Neuronal stem cell (in vitro differentiated cells): ENCODE measurements at regions not wholly inside any gene's neighbourhood (a gene's known extent, or its start where the extent isn't known, plus 50 kb on each side); places are given as distances from the start of the nearest gene placed in this dataset.

Experiments
- DNase-seq: peaks from one replicate; pipeline ENCODE4 v3.0.0-alpha.2; 2013; ENCODE audit warnings: low spot score
- H2AFZ ChIP-seq: one replicate; pipeline ENCODE4 v1.6.1; 2013; ENCODE audit warnings: mild to moderate bottlenecking, low read length, inconsistent platforms
- H2AK5ac ChIP-seq: 2 replicates; pipeline ENCODE4 v1.6.1; 2013; ENCODE audit warnings: low read depth, mild to moderate bottlenecking, inconsistent platforms, low read length, moderate library complexity, mixed read lengths
- H2BK120ac ChIP-seq: 2 replicates; pipeline ENCODE4 v1.6.1; 2013; ENCODE audit warnings: low read depth, mild to moderate bottlenecking, inconsistent platforms, low read length, moderate library complexity, mixed read lengths
- H2BK12ac ChIP-seq: one replicate; pipeline ENCODE4 v1.6.1; 2013; ENCODE audit warnings: low read length, inconsistent platforms
- H2BK15ac ChIP-seq: 2 replicates; pipeline ENCODE4 v1.6.1; 2013; ENCODE audit warnings: mild to moderate bottlenecking, low read length, inconsistent platforms, mixed read lengths
- H2BK5ac ChIP-seq: one replicate; pipeline ENCODE4 v1.6.1; 2013; ENCODE audit warnings: inconsistent platforms, mild to moderate bottlenecking, low read length, moderate library complexity
- H3K14ac ChIP-seq: one replicate; pipeline ENCODE4 v1.6.1; 2013; ENCODE audit warnings: low read length, inconsistent platforms
- H3K18ac ChIP-seq: 2 replicates; pipeline ENCODE4 v1.6.1; 2013; ENCODE audit warnings: low read length, inconsistent platforms
- H3K23ac ChIP-seq: 2 replicates; pipeline ENCODE4 v1.6.1; 2013; ENCODE audit warnings: low read depth, mild to moderate bottlenecking, mixed read lengths, low read length, inconsistent platforms; ENCODE audit not compliant: poor library complexity
- H3K27ac ChIP-seq: replicated peaks from 3 replicates; pipeline ENCODE4 v1.5.1; 2013; ENCODE audit warnings: low read length, inconsistent platforms
- H3K27me3 ChIP-seq, 3 experiments: 2 replicates each; pipeline ENCODE4 v1.6.1; 2013; ENCODE audit warnings: low read length in 3 of 3, mild to moderate bottlenecking in 2 of 3, inconsistent platforms in 1 of 3, low read depth in 1 of 3, mixed read lengths in 1 of 3, moderate library complexity in 1 of 3; ENCODE audit not compliant: control insufficient read depth in 3 of 3, insufficient read depth in 3 of 3
- H3K36me3 ChIP-seq, 2 donors: replicated peaks in 1 of 2; 2 replicates each; pipeline ENCODE4 v1.6.1; 2013; ENCODE audit warnings: low read length in 2 of 2; ENCODE audit not compliant: control insufficient read depth in 2 of 2, insufficient read depth in 2 of 2
- H3K4ac ChIP-seq: 2 replicates; pipeline ENCODE4 v1.6.1; 2013; ENCODE audit warnings: inconsistent platforms, mild to moderate bottlenecking, low read length, moderate library complexity
- H3K4me1 ChIP-seq, 2 donors: 1 replicate in 1 of 2; 2 replicates in 1 of 2; pipeline ENCODE4 v1.6.1; 2013; ENCODE audit warnings: low read length in 2 of 2, low read depth in 1 of 2; ENCODE audit not compliant: control insufficient read depth in 2 of 2, insufficient read depth in 1 of 2
- H3K4me2 ChIP-seq: one replicate; pipeline ENCODE4 v1.6.1; 2013; ENCODE audit warnings: mild to moderate bottlenecking, low read length, inconsistent platforms; ENCODE audit not compliant: insufficient read depth, poor library complexity, severe bottlenecking
- H3K4me3 ChIP-seq, 2 donors: 2 replicates each; pipeline ENCODE4 v1.5.1; 2013; ENCODE audit warnings: low read length in 2 of 2, mild to moderate bottlenecking in 2 of 2, inconsistent platforms in 1 of 2, moderate library complexity in 1 of 2
- H3K79me1 ChIP-seq: one replicate; pipeline ENCODE4 v1.6.1; 2013; ENCODE audit warnings: low read depth, mild to moderate bottlenecking, inconsistent platforms, low read length, moderate library complexity
- H3K9ac ChIP-seq: one replicate; pipeline ENCODE4 v1.6.1; 2013; ENCODE audit warnings: mild to moderate bottlenecking, low read depth, low read length, inconsistent platforms; ENCODE audit not compliant: poor library complexity
- H3K9me3 ChIP-seq, 2 donors: replicated peaks in 1 of 2; 2 replicates each; pipeline versions ENCODE3 to v1.6.1; 2013; ENCODE audit warnings: low read length in 2 of 2, mild to moderate bottlenecking in 2 of 2, inconsistent platforms in 1 of 2, low read depth in 1 of 2, mixed read lengths in 1 of 2, moderate library complexity in 1 of 2; ENCODE audit not compliant: control insufficient read depth in 2 of 2, insufficient read depth in 1 of 2
- H4K8ac ChIP-seq: one replicate; pipeline ENCODE4 v1.6.1; 2013; ENCODE audit warnings: low read depth, mild to moderate bottlenecking, inconsistent platforms, low read length, moderate library complexity
- H4K91ac ChIP-seq: one replicate; pipeline ENCODE4 v1.6.1; 2013; ENCODE audit warnings: low read length, low read depth, mild to moderate bottlenecking, inconsistent platforms; ENCODE audit not compliant: poor library complexity
- WGBS, 2 donors: extraction: QIAGEN DNeasy Blood & Tissue Kit; methylation state at CpG; one replicate each; pipeline ENCODE4 v1.1.7; 2013; ENCODE audit warnings: missing lambda C conversion rate in 2 of 2, mixed read lengths in 1 of 2; ENCODE audit not compliant: insufficient read length in 2 of 2, insufficient replicate concordance in 1 of 2; ENCODE audit errors: extremely low coverage in 2 of 2; 5-methylcytosine and 5-hydroxymethylcytosine counted together

- Histone ChIP-seq H3K4ac (no peak overlapping the region), H3K4me3 (no peak overlapping the region), H3K27ac (no peak overlapping the region), H3K14ac (no peak overlapping the region), H2BK15ac (no peak overlapping the region), H4K8ac (no peak overlapping the region), H2BK120ac (no peak overlapping the region), H3K9me3 (no peaks in the 10 kb centered on the region), H4K91ac (no peak overlapping the region), H3K9ac (no peak overlapping the region), H3K79me1 (no peaks in the 10 kb centered on the region), H3K36me3 (no peaks in the 10 kb centered on the region), H2BK12ac (no peak overlapping the region), H3K23ac (no peak overlapping the region), H2AK5ac (no peak overlapping the region), H3K4me1 (peaks cover 0 to 10% of the 10 kb centered on the region in 2 donors), H3K27me3 (no peaks in the 10 kb centered on the region), H2BK5ac (no peak overlapping the region), H3K18ac (no peak overlapping the region), H3K4me2 (no peak overlapping the region), H2AFZ (no peak overlapping the region)
- no peak for DNase-seq
- WGBS, 2 donors = no CpG with 5 or more reads among the region's 3 CpGs
Observed at GRCh38 chr7:92913849-92914248, 77.5 kb upstream of the CDK6 start.

GRCh38 chr7:92910976-92911375 is 74.6 kb upstream of the CDK6 start:
- no peaks in the 10 kb centered on the region for H3K27me3 ChIP-seq
- H3K27ac ChIP-seq = no peak overlapping the region

GRCh38 chr7:92909686-92910475 is 73.5 kb upstream of the CDK6 start:
- Histone ChIP-seq H2BK15ac (no peak overlapping the region), H3K4ac (no peak overlapping the region), H2AK5ac (no peak overlapping the region), H3K27ac (no peak overlapping the region), H3K79me1 (no peaks in the 10 kb centered on the region), H3K23ac (no peak overlapping the region), H3K18ac (no peak overlapping the region), H3K27me3 (no peaks in the 10 kb centered on the region), H3K4me2 (no peak overlapping the region), H3K14ac (no peak overlapping the region), H3K36me3 (no peaks in the 10 kb centered on the region), H2BK5ac (no peak overlapping the region), H3K4me1 (no peaks in the 10 kb centered on the region), H4K8ac (no peak overlapping the region), H2BK12ac (no peak overlapping the region), H3K9ac (no peak overlapping the region), H4K91ac (no peak overlapping the region), H2AFZ (peak overlapping the region; percentile 42), H3K9me3 (no peaks in the 10 kb centered on the region), H2BK120ac (no peak overlapping the region), H3K4me3 (no peak overlapping the region)
- no peak for DNase-seq
- no CpG with 5 or more reads among the region's 2 CpGs for WGBS, 2 donors

More at GRCh38 chr7:92910976-92911375, 74.6 kb upstream of the CDK6 start:
- no peak overlapping the region for H3K9ac ChIP-seq
- H3K4me1 ChIP-seq = no peaks in the 10 kb centered on the region
- H3K4me2 ChIP-seq = no peak overlapping the region
- H2BK15ac ChIP-seq = no peak overlapping the region
- no peak overlapping the region for H4K91ac ChIP-seq
- no peak overlapping the region for H3K18ac ChIP-seq
- no peak overlapping the region for H2AK5ac ChIP-seq
- no peaks in the 10 kb centered on the region for H3K36me3 ChIP-seq
- H3K4me3 ChIP-seq = no peak overlapping the region
- no peaks in the 10 kb centered on the region for H3K79me1 ChIP-seq
- H3K23ac ChIP-seq = no peak overlapping the region
- DNase-seq = no peak
- no peak overlapping the region for H2BK5ac ChIP-seq
- no peak overlapping the region for H3K14ac ChIP-seq
- WGBS, 2 donors = no CpG with 5 or more reads among the region's 3 CpGs
- no peak overlapping the region for H2BK12ac ChIP-seq
- no peak overlapping the region for H4K8ac ChIP-seq
- no peak overlapping the region for H2AFZ ChIP-seq
- H2BK120ac ChIP-seq = no peak overlapping the region
- no peak overlapping the region for H3K4ac ChIP-seq
- H3K9me3 ChIP-seq = no peaks in the 10 kb centered on the region

- H3K27me3 ChIP-seq = no peaks in the 10 kb centered on the region
- no peak overlapping the region for H3K4me3 ChIP-seq
- peak overlapping the region; percentile 68 for H3K23ac ChIP-seq
- no peaks in the 10 kb centered on the region for H3K79me1 ChIP-seq
- WGBS, 2 donors = no CpG with 5 or more reads among the region's 7 CpGs
- no peak overlapping the region for H3K9ac ChIP-seq
- H3K18ac ChIP-seq = peak overlapping the region; percentile 42
- H3K4ac ChIP-seq = no peak overlapping the region
- H3K9me3 ChIP-seq = no peaks in the 10 kb centered on the region
- no peak overlapping the region for H4K8ac ChIP-seq
- H2BK120ac ChIP-seq = no peak overlapping the region
- H2BK15ac ChIP-seq = no peak overlapping the region
- no peaks in the 10 kb centered on the region for H3K36me3 ChIP-seq
- H3K27ac ChIP-seq = no peak overlapping the region
- no peak overlapping the region for H2BK5ac ChIP-seq
- no peak for DNase-seq
- no peak overlapping the region for H4K91ac ChIP-seq
- H2AFZ ChIP-seq = no peak overlapping the region
- H3K14ac ChIP-seq = no peak overlapping the region
- no peak overlapping the region for H2BK12ac ChIP-seq
- H3K4me1 ChIP-seq = no peaks in the 10 kb centered on the region
- H3K4me2 ChIP-seq = no peak overlapping the region
- no peak overlapping the region for H2AK5ac ChIP-seq
Observed at GRCh38 chr7:92904244-92905131, 68.1 kb upstream of the CDK6 start.
